Gastrocnemius medialis (tissue), 4 donors: ENCODE measurements at regions not wholly inside any gene's neighbourhood (a gene's known extent, or its start where the extent isn't known, plus 50 kb on each side); places are given as distances from the start of the nearest gene placed in this dataset.

Experiments used
- ATAC-seq, 2 donors: fragments of 150-250 bp; one replicate each; pipeline ENCODE4 v1.9.1; 2016
- DNase-seq, 2 donors: peaks; one replicate each; pipeline ENCODE4 v3.0.0-alpha.2; 2019
- H3K27ac ChIP-seq, 4 donors: fragments of 200-600 bp; sonication (generic); 1 replicate in 1 of 4; 2 replicates in 3 of 4; pipeline ENCODE4 v1.5.1; 2016 to 2018; ENCODE audit warnings: mild to moderate bottlenecking in 2 of 4, moderate library complexity in 1 of 4
- H3K27me3 ChIP-seq, 3 donors: fragments of 200-600 bp; sonication (generic) in 2 of 3; 1 replicate in 1 of 3; 2 replicates in 2 of 3; pipeline versions ENCODE4 v1.5.1 to v1.6.0; 2016 to 2019; ENCODE audit warnings: mild to moderate bottlenecking in 1 of 3, moderate library complexity in 1 of 3
- H3K36me3 ChIP-seq, 2 donors: fragments of 200-600 bp; sonication (generic) in 1 of 2; one replicate each; pipeline ENCODE4 v1.5.1; 2017 to 2018
- H3K4me1 ChIP-seq, 2 donors: fragments of 200-600 bp; sonication (generic) in 1 of 2; one replicate each; pipeline ENCODE4 v1.5.1; 2016 to 2017; ENCODE audit warnings: mild to moderate bottlenecking in 2 of 2
- H3K4me3 ChIP-seq, 4 donors: fragments of 200-600 bp; sonication (generic) in 3 of 4; 1 replicate in 1 of 4; 2 replicates in 3 of 4; pipeline ENCODE4 v1.5.1; 2016 to 2019; ENCODE audit warnings: mild to moderate bottlenecking in 2 of 4
- H3K9me3 ChIP-seq, 3 donors: fragments of 200-600 bp; sonication (generic) in 2 of 3; 1 replicate in 1 of 3; 2 replicates in 2 of 3; pipeline ENCODE4 v1.5.1; 2016 to 2019
- CTCF ChIP-seq, 5 experiments: fragments of 450-650 bp in 3 of 5; fragments of 200-600 bp in 2 of 5; sonication (generic) in 2 of 5; IDR thresholded peaks in 4 of 5; conservative IDR thresholded peaks in 1 of 5; 1 replicate in 4 of 5; 2 replicates in 1 of 5; pipeline ENCODE4 v1.5.1; 2016 to 2019; ENCODE audit warnings: antibody characterized with exemption in 5 of 5, mild to moderate bottlenecking in 3 of 5, moderate library complexity in 3 of 5
- POLR2A ChIP-seq, 2 donors: fragments of 450-650 bp; IDR thresholded peaks; one replicate each; pipeline ENCODE4 v1.6.1; 2017; ENCODE audit warnings: antibody characterized with exemption in 2 of 2, mild to moderate bottlenecking in 2 of 2, moderate library complexity in 2 of 2
- in situ Hi-C, 4 donors: fragments of 200-750 bp; cut with MboI; loops; one replicate each; pipeline versions ENCODE4 v1.15.0 to v1.8.0; 2017; ENCODE audit warnings: low sequenced_read_pairs in 4 of 4
- intact Hi-C: fragments of 100-400 bp; cut with DNase I; formaldehyde crosslinking; loops from one replicate; pipeline ENCODE4 v1.15.1; 2023; ENCODE audit warnings: low total_unique reads

GRCh38 chr12:84183576-84183975, 729.0 kb downstream of the SLC6A15 start:
- DNase-seq, result no peak
- no peaks in the 10 kb centered on the region for H3K4me1 ChIP-seq
- in situ Hi-C loops (no loop called here), intact Hi-C loops (no loop called here)
- ATAC-seq, result no peak
- no peak overlapping the region for H3K4me3 ChIP-seq
- no peak overlapping the region for H3K27ac ChIP-seq
- H3K27me3 ChIP-seq, result no peaks in the 10 kb centered on the region
- TF ChIP-seq POLR2A (IDR thresholded peaks at IDR 0.05) (no peak), CTCF (IDR thresholded peaks at IDR 0.05 in 4 of 5, conservative IDR thresholded peaks at IDR 0.05 in 1 of 5) (no peak)
- H3K9me3 ChIP-seq, result no peaks in the 10 kb centered on the region
- H3K36me3 ChIP-seq, result no peaks in the 10 kb centered on the region

DNA sequence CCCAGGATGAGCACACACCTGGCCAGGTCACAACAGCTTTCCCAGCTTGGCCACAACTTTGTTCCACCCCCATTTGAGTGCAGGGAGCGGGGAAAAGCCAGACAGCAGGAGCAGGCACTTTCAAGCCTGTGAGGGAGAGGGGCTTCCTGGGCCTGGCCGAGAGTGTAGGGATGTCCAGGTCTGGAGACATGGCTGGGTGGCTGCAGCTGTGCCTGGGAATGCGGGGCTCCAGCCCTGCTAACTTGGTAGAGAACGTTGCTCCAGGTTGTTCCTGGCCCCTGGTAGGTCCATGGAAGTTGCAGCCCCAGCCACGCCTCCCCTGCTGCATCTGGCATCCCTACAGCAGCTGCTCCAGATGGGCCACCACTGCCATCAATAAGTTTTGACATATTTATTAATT, 738.5 kb downstream of the SLC6A15 start:
- no peak for DNase-seq

GRCh38 chr12:84172823-84173424, 739.7 kb downstream of the SLC6A15 start:
- TF ChIP-seq POLR2A (IDR thresholded peaks at IDR 0.05) (no peak), CTCF (IDR thresholded peaks at IDR 0.05 in 4 of 5, conservative IDR thresholded peaks at IDR 0.05 in 1 of 5) (no peak)
- in situ Hi-C loops, result no loop called here
- H3K27me3 ChIP-seq, result no peaks in the 10 kb centered on the region
- intact Hi-C loops, result no loop called here
- H3K4me3 ChIP-seq, result no peak overlapping the region
- H3K9me3 ChIP-seq, result no peaks in the 10 kb centered on the region
- no peak overlapping the region for H3K27ac ChIP-seq
- H3K36me3 ChIP-seq, result no peaks in the 10 kb centered on the region
- H3K4me1 ChIP-seq, result no peaks in the 10 kb centered on the region
- no peak for DNase-seq
- ATAC-seq, result no peak

More for the DNA sequence above, 738.5 kb downstream of the SLC6A15 start:
- in situ Hi-C loops, result no loop called here
- ATAC-seq, result no peak
- TF ChIP-seq CTCF (IDR thresholded peaks at IDR 0.05 in 4 of 5, conservative IDR thresholded peaks at IDR 0.05 in 1 of 5) (no peak), POLR2A (IDR thresholded peaks at IDR 0.05) (no peak)
- Histone ChIP-seq H3K4me3 (no peak overlapping the region), H3K9me3 (no peaks in the 10 kb centered on the region), H3K4me1 (no peaks in the 10 kb centered on the region), H3K27ac (no peak overlapping the region), H3K36me3 (no peaks in the 10 kb centered on the region), H3K27me3 (no peaks in the 10 kb centered on the region)
- intact Hi-C loops, result no loop called here

DNA sequence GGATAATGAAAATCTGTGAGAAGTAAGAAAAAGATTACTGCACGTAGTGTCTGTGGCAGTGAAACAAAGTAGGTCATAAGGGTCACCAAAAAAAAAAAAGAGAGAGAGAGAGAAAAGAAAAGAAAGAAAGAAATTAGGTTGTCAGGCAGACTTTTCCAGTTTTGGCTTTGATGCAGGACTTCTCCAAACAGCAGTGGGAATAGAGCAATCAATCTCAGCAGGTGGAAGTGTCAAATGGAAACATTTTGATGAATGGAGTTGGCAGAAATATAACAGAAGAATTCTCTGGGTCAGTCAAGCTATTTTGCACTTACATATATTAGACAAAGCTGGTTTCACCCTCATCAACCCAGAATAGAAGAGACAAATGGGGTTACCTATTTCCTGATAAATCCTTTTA, 745.8 kb downstream of the SLC6A15 start:
- in situ Hi-C loops, result no loop called here
- Histone ChIP-seq H3K4me3 (no peak overlapping the region), H3K27ac (no peak overlapping the region), H3K9me3 (no peaks in the 10 kb centered on the region), H3K4me1 (no peaks in the 10 kb centered on the region), H3K36me3 (no peaks in the 10 kb centered on the region), H3K27me3 (no peaks in the 10 kb centered on the region)
- intact Hi-C loops, result no loop called here
- DNase-seq, result no peak
- ATAC-seq, result no peak
- TF ChIP-seq POLR2A (IDR thresholded peaks at IDR 0.05) (no peak), CTCF (IDR thresholded peaks at IDR 0.05 in 4 of 5, conservative IDR thresholded peaks at IDR 0.05 in 1 of 5) (no peak)

- intact Hi-C loops (no loop called here), in situ Hi-C loops (no loop called here)
- Histone ChIP-seq H3K4me3 (no peak overlapping the region), H3K9me3 (no peaks in the 10 kb centered on the region), H3K27me3 (no peaks in the 10 kb centered on the region), H3K27ac (no peak overlapping the region), H3K4me1 (no peaks in the 10 kb centered on the region), H3K36me3 (no peaks in the 10 kb centered on the region)
- ATAC-seq, result no peak
- DNase-seq, result no peak
- TF ChIP-seq POLR2A (IDR thresholded peaks at IDR 0.05) (no peak), CTCF (IDR thresholded peaks at IDR 0.05 in 4 of 5, conservative IDR thresholded peaks at IDR 0.05 in 1 of 5) (no peak)
Observed at GRCh38 chr12:84165998-84166571, 746.5 kb downstream of the SLC6A15 start.
